HEK293T (cell line): ENCODE measurements at regions not wholly inside any gene's neighbourhood (a gene's known extent, or its start where the extent isn't known, plus 50 kb on each side); places are given as distances from the start of the nearest gene placed in this dataset.
A peak's percentile ranks its signal among the peaks of the same experiment; 100 is the strongest.

Source experiments
- CTCF ChIA-PET: fragments of 350-600 bp; formaldehyde crosslinking; extraction: SDS; loops from one replicate; lab custom pipeline; 2021; ENCODE audit warnings: antibody characterized with exemption, inconsistent platforms; lab: Yijun Ruan, JAX
- POLR2A ChIA-PET: fragments of 350-600 bp; formaldehyde crosslinking; extraction: SDS; loops from one replicate; lab custom pipeline; 2020; ENCODE audit warnings: antibody characterized with exemption, inconsistent platforms; lab: Yijun Ruan, JAX
- DNase-seq: peaks from one replicate; pipeline ENCODE4 v3.0.0; 2012; ENCODE audit warnings: mixed read lengths; ENCODE audit errors: extremely low spot score
- ARNT ChIP-seq: fragments of 450-650 bp; IDR thresholded peaks from 2 replicates; pipeline ENCODE4 v1.6.1; 2017; ENCODE audit warnings: mild to moderate bottlenecking
- BHLHE40 ChIP-seq: fragments of 450-650 bp; IDR thresholded peaks from 2 replicates; pipeline ENCODE4 v1.6.1; 2016; ENCODE audit warnings: mild to moderate bottlenecking, moderate library complexity, borderline replicate concordance
- CTBP1 ChIP-seq: fragments of 450-650 bp; IDR thresholded peaks from 2 replicates; pipeline ENCODE4 v1.6.1; 2016; ENCODE audit warnings: borderline replicate concordance
- ELF4 ChIP-seq: fragments of 450-650 bp; IDR thresholded peaks from 2 replicates; pipeline ENCODE4 v1.6.1; 2017; ENCODE audit warnings: antibody characterized with exemption
- FOXA1 ChIP-seq: fragments of 450-650 bp; IDR thresholded peaks from 2 replicates; pipeline ENCODE4 v1.6.1; 2016; ENCODE audit warnings: mild to moderate bottlenecking
- FOXK2 ChIP-seq: fragments of 450-650 bp; IDR thresholded peaks from 2 replicates; pipeline ENCODE4 v1.6.1; 2016; ENCODE audit warnings: mild to moderate bottlenecking
- FOXM1 ChIP-seq: fragments of 450-650 bp; IDR thresholded peaks from 2 replicates; pipeline ENCODE4 v1.6.1; 2017; ENCODE audit warnings: mild to moderate bottlenecking, borderline replicate concordance
- HDGF ChIP-seq: fragments of 450-650 bp; IDR thresholded peaks from 2 replicates; pipeline ENCODE4 v1.6.1; 2017; ENCODE audit warnings: antibody characterized with exemption, borderline replicate concordance
- L3MBTL2 ChIP-seq: fragments of 450-650 bp; conservative IDR thresholded peaks from 2 replicates; pipeline ENCODE4 v1.6.1; 2016; ENCODE audit warnings: mild to moderate bottlenecking
- LEF1 ChIP-seq: fragments of 450-650 bp; IDR thresholded peaks from 2 replicates; pipeline ENCODE4 v1.6.1; 2017; ENCODE audit warnings: mild to moderate bottlenecking, borderline replicate concordance
- NFRKB ChIP-seq: fragments of 450-650 bp; IDR thresholded peaks from 2 replicates; pipeline ENCODE4 v1.6.1; 2016; ENCODE audit warnings: mild to moderate bottlenecking, moderate library complexity
- SP1 ChIP-seq: fragments of 450-650 bp; IDR thresholded peaks from 2 replicates; pipeline ENCODE4 v1.6.1; 2017
- SUZ12 ChIP-seq: fragments of 450-650 bp; IDR thresholded peaks from 2 replicates; pipeline ENCODE4 v1.6.1; 2016; ENCODE audit warnings: mild to moderate bottlenecking
- TARDBP ChIP-seq: fragments of 450-650 bp; IDR thresholded peaks from 2 replicates; pipeline ENCODE4 v1.6.1; 2016
- ZNF384 ChIP-seq: fragments of 450-650 bp; IDR thresholded peaks from 2 replicates; pipeline ENCODE4 v1.6.1; 2016
- TF ChIP-seq, protein P1 (sequence below): fragments of 450-650 bp; IDR thresholded peaks from 2 replicates; pipeline ENCODE4 v1.6.1; 2016

DNA sequence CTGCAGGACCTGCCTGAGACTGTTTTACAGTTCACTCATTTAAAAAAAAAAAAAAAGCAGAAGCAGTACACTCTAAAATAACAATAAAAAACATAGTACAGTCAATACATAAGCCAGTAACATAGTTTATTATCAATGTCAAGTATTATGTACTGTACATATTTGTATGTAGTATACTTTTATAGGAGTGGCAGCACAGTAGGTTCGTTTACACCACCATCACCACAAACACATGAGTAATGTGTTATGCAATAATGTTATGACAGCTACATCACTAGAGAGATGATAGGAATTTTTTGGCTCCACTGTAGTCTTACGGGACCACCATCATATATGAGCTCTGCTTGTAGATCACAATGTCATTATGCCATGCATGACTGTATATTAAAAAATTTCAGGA, 462.8 kb downstream of the ISL1 start:
- CTCF ChIA-PET = no interaction called here
- TF ChIP-seq ZNF384 = no peak
- no peak for TF ChIP-seq SUZ12
- TF ChIP-seq, protein P1, sequence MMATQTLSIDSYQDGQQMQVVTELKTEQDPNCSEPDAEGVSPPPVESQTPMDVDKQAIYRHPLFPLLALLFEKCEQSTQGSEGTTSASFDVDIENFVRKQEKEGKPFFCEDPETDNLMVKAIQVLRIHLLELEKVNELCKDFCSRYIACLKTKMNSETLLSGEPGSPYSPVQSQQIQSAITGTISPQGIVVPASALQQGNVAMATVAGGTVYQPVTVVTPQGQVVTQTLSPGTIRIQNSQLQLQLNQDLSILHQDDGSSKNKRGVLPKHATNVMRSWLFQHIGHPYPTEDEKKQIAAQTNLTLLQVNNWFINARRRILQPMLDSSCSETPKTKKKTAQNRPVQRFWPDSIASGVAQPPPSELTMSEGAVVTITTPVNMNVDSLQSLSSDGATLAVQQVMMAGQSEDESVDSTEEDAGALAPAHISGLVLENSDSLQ = no peak
- TF ChIP-seq L3MBTL2 = no peak
- TF ChIP-seq BHLHE40 = no peak
- no peak for TF ChIP-seq LEF1
- no peak for TF ChIP-seq FOXM1
- TF ChIP-seq FOXK2 = no peak
- DNase-seq = no peak
- POLR2A ChIA-PET = no interaction called here

DNA sequence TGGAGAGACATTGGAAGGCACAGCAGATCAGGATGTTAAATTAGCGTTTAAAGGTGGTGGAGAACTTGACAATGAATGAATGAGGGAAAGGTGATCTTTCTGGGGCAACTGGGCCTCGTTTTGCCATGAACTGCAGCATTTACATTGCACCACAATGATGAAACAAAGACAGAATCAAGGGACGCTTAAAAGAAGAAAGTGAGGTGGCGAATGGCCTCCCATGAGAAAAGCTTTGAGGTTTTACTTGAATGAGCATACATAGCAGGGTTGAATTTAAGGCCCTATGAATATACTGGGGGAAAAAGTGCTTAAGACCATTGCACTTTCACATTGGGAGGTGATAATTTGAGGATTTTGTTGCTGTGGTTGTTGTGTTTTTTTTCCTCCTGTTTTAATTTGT, 476.4 kb downstream of the ISL1 start:
- CTCF ChIA-PET = no interaction called here

DNA sequence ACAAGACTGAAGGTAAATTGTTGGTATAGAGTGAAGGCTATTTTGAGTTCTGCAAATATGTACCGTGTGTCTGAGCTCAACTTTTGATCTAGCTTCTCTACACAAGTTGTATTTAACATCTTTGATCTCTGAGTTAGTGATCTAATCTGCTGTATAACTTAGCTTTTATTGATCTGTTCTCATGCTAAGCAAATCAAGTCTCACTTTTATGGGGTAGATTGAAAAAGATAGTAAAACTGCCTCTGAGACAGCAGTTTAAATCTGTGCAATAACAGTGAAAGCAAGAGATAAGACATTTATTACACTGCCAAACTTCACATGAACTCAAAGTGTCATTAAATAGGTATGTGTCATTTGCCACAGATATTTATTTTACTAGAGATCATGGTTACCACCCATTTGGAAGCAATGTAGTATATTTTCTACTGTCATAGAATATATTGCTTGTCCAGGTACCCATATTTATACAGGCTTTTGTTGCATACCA, 477.3 kb downstream of the ISL1 start:
- TF ChIP-seq TARDBP (no peak), SUZ12 (no peak), LEF1 (no peak), HDGF (no peak), FOXA1 (no peak), FOXM1 (no peak), SP1 (no peak), FOXK2 (no peak), L3MBTL2 (no peak), NFRKB (no peak), ELF4 (no peak), ARNT (peak; percentile 59; the same call in 1 of the 2 replicates), ZNF384 (no peak), BHLHE40 (no peak), CTBP1 (peak; percentile 76; the same call in 1 of the 2 replicates)
- TF ChIP-seq, protein P1 = peak; percentile 82
- peak; percentile 12 for DNase-seq
- POLR2A ChIA-PET = no interaction called here
- CTCF ChIA-PET = interaction anchor here (0.7 kb wide), 1 partner anchor 1175 kb away, joined by 3 read pairs; no protein-coding TSS in a partner anchor

More for the DNA sequence above, 476.4 kb downstream of the ISL1 start:
- no peak for DNase-seq
- POLR2A ChIA-PET = no interaction called here
- TF ChIP-seq CTBP1 = no peak
- TF ChIP-seq HDGF = no peak
- no peak for TF ChIP-seq LEF1
- no peak for TF ChIP-seq ZNF384
- TF ChIP-seq FOXM1 = no peak
- TF ChIP-seq L3MBTL2 = no peak
- no peak for TF ChIP-seq NFRKB
- TF ChIP-seq TARDBP = no peak
- no peak for TF ChIP-seq BHLHE40
- no peak for TF ChIP-seq ELF4
- no peak for TF ChIP-seq FOXA1
- no peak for TF ChIP-seq FOXK2
- TF ChIP-seq SP1 = no peak

DNA sequence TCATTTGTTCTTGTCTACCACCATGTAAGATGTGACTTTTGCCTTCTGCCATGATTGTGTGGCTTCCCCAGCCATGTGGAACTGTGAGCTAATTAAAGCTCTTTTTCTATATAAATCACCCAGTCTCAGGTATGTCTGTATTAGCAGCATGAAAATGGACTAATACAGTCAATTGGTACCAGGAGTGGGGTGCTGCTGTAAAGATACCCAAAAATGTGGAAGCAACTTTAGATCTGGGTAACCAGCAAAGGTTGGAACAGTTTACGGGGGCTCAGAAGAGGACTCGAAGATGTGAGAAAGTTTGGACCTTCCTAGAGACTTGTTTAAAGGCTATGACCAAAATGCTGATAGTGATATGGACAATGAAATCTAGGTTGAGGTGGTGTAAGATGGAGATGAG, 488.9 kb downstream of the ISL1 start:
- POLR2A ChIA-PET = no interaction called here
- CTCF ChIA-PET = no interaction called here
- TF ChIP-seq FOXA1 (no peak), NFRKB (no peak), ZNF384 (no peak), TARDBP (no peak), ARNT (no peak), SUZ12 (no peak), BHLHE40 (no peak), FOXM1 (no peak), SP1 (no peak)
- TF ChIP-seq, protein P1 = no peak
- no peak for DNase-seq

- POLR2A ChIA-PET = no interaction called here
- TF ChIP-seq SUZ12 (no peak), HDGF (no peak), SP1 (no peak), FOXA1 (no peak), NFRKB (no peak), ZNF384 (no peak), ELF4 (no peak), TARDBP (no peak), FOXM1 (no peak), L3MBTL2 (no peak), LEF1 (no peak), BHLHE40 (no peak), ARNT (no peak), FOXK2 (no peak), CTBP1 (no peak)
- TF ChIP-seq, protein P1 = no peak
- CTCF ChIA-PET = no interaction called here
- no peak for DNase-seq
Measured at GRCh38 chr5:51881901-51882300, 498.7 kb downstream of the ISL1 start.

DNA sequence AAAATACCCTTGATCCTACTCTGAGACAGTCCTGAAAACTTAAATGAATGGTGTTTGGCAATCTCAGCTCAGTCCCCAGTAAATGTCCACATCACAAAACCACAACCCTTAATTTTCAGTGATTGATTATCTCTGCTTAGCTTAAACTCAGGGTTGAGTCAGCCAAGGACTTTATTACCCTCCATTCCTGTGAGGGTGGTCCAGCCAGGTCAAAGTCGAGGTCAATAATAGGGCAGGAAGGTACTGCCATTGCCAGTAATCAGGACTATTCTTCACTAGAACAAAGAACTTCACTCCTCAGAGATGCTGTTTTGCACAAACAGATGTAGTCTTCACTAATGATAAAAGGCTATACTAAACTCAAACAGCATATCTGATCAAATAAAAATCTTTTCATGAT, 499.4 kb downstream of the ISL1 start:
- DNase-seq = no peak
- TF ChIP-seq TARDBP = no peak
- no peak for TF ChIP-seq ARNT
- no peak for TF ChIP-seq ELF4
- TF ChIP-seq CTBP1 = no peak
- no peak for TF ChIP-seq SUZ12
- TF ChIP-seq NFRKB = no peak
- no peak for TF ChIP-seq LEF1
- TF ChIP-seq SP1 = no peak
- TF ChIP-seq BHLHE40 = no peak
- no peak for TF ChIP-seq FOXM1
- TF ChIP-seq ZNF384 = no peak
- TF ChIP-seq FOXA1 = no peak
- TF ChIP-seq HDGF = no peak
- TF ChIP-seq FOXK2 = no peak
- TF ChIP-seq, protein P1 = no peak
- no peak for TF ChIP-seq L3MBTL2
- CTCF ChIA-PET = no interaction called here
- POLR2A ChIA-PET = no interaction called here
